ENCODE measurements at regions not wholly inside any gene's neighbourhood (a gene's known extent, or its start where the extent isn't known, plus 50 kb on each side); places are given as distances from the start of the nearest gene placed in this dataset.
A peak's percentile ranks its signal among the peaks of the same experiment; 100 is the strongest.

- no peak overlapping the region for H3K4me3 ChIP-seq (ENCODE audit: low read length)
- DNase-seq (ENCODE audit: low read depth): no peak
- no peak for TF ChIP-seq CTCF (conservative IDR thresholded peaks at IDR 0.05; ENCODE audit: low read depth, low read length)
Measured at GRCh38 chr7:110084181-110084807, 1006.6 kb upstream of the LRRN3 start.

- peak; percentile 69 for TF ChIP-seq CTCF (conservative IDR thresholded peaks at IDR 0.05; ENCODE audit: low read depth, low read length)
- no peak overlapping the region for H3K4me3 ChIP-seq (ENCODE audit: low read length)
- no peak for DNase-seq (ENCODE audit: low read depth)
Measured at GRCh38 chr7:110090110-110090820, 1000.7 kb upstream of the LRRN3 start.

- no peak for TF ChIP-seq CTCF (conservative IDR thresholded peaks at IDR 0.05; ENCODE audit: low read depth, low read length)
- no peak for DNase-seq (ENCODE audit: low read depth)
- H3K4me3 ChIP-seq (ENCODE audit: low read length): no peak overlapping the region
Measured at GRCh38 chr7:110095372-110096052, 995.4 kb upstream of the LRRN3 start.

GRCh38 chr7:110104243-110104642 lies 986.7 kb upstream of the LRRN3 start:
- DNase-seq (ENCODE audit: low read depth): no peak
- no peak overlapping the region for H3K4me3 ChIP-seq (ENCODE audit: low read length)
- TF ChIP-seq CTCF (conservative IDR thresholded peaks at IDR 0.05; ENCODE audit: low read depth, low read length): no peak

- TF ChIP-seq CTCF (conservative IDR thresholded peaks at IDR 0.05; ENCODE audit: low read depth, low read length): no peak
- H3K4me3 ChIP-seq (ENCODE audit: low read length): no peak overlapping the region
- DNase-seq (ENCODE audit: low read depth): no peak
Measured at GRCh38 chr7:110105307-110105706, 985.6 kb upstream of the LRRN3 start.

GRCh38 chr7:110105840-110106239 lies 985.1 kb upstream of the LRRN3 start:
- no peak for TF ChIP-seq CTCF (conservative IDR thresholded peaks at IDR 0.05; ENCODE audit: low read depth, low read length)
- DNase-seq (ENCODE audit: low read depth): no peak
- H3K4me3 ChIP-seq (ENCODE audit: low read length): no peak overlapping the region
